IgD-negative memory B cell (primary cell): ENCODE measurements at regions not wholly inside any gene's neighbourhood (a gene's known extent, or its start where the extent isn't known, plus 50 kb on each side); places are given as distances from the start of the nearest gene placed in this dataset.
"Not testable (repeated sequence)": the region's sequence is repeated elsewhere in the genome, so short reads cannot be mapped to it uniquely, and the experiment has no call there.

Experiments
- H3K27ac Mint-ChIP-seq, 3 donors: one replicate each; pipeline ENCODE4 v1.8.0; 2020 to 2022; ENCODE audit warnings: mild to moderate bottlenecking in 3 of 3, mixed read lengths in 3 of 3, moderate library complexity in 1 of 3
- H3K27me3 Mint-ChIP-seq: one replicate; pipeline ENCODE4 v1.8.0; 2021; ENCODE audit warnings: mixed read lengths
- H3K36me3 Mint-ChIP-seq: one replicate; pipeline ENCODE4 v1.8.0; 2020; ENCODE audit warnings: mild to moderate bottlenecking, mixed read lengths
- H3K4me1 Mint-ChIP-seq, 3 donors: one replicate each; pipeline ENCODE4 v1.8.0; 2020 to 2022; ENCODE audit warnings: mixed read lengths in 3 of 3, mild to moderate bottlenecking in 1 of 3
- H3K4me3 Mint-ChIP-seq, 4 donors: one replicate each; pipeline ENCODE4 v1.8.0; 2020 to 2022; ENCODE audit warnings: mild to moderate bottlenecking in 4 of 4, mixed read lengths in 4 of 4, moderate library complexity in 3 of 4
- H3K9me3 Mint-ChIP-seq, 3 donors: one replicate each; pipeline ENCODE4 v1.8.0; 2020 to 2021; ENCODE audit warnings: mixed read lengths in 3 of 3, mild to moderate bottlenecking in 1 of 3

DNA sequence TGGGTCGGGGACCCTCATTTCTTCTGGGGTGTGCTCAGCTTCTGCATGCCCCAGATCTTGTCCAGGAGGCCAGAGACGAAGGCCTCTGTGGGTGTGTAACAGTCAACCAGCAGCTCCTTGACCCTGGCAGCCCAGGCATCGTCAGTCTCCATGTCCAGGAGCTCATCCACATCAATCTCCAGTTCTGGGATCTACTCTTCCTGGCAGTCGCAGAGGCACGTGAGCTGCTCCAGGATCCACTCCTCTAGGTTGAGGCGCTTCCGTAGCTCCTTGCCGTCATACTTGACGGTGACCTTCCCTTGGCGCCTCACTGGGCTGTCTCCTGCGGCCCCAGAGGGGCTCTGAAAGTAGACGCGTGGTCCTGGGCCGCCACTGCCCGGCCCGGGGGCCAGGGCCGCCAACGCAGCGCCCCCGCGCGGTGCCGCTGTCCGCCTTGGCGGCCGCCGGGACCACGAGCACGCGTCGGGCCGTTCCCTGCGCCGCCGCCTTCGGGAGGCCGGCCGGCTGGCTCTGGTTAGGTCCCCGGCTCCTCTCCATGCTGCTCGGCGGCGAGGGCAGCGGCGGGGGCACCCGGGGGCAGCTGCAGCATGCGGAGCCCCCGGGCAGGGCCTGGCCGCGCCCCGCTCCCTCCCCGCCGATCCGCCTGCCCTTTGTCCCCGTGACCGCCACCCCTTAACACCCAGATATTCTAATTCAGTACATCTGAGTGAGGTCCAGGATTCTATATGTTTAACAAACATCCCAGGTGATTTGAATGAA lies 170.5 kb downstream of the SEPTIN7 start:
- no peaks in the 10 kb centered on the region for H3K9me3 Mint-ChIP-seq
- H3K4me1 Mint-ChIP-seq = peaks cover 0 to 6% (median 4%) of the 10 kb centered on the region in 3 donors
- no peaks in the 10 kb centered on the region for H3K36me3 Mint-ChIP-seq
- H3K27ac Mint-ChIP-seq = peak overlapping the region in 1 of 3 donors; percentile 31
- peak overlapping the region; percentile 33 to 77 (median 52) for H3K4me3 Mint-ChIP-seq
- H3K27me3 Mint-ChIP-seq = peaks cover 8% of the 10 kb centered on the region

GRCh38 chr7:35975851-35976454 lies 175.1 kb downstream of the SEPTIN7 start:
- H3K27me3 Mint-ChIP-seq = peaks cover 6% of the 10 kb centered on the region
- H3K4me3 Mint-ChIP-seq = no peak overlapping the region
- no peak overlapping the region for H3K27ac Mint-ChIP-seq
- peaks cover 0 to 6% (median 4%) of the 10 kb centered on the region in 3 donors for H3K4me1 Mint-ChIP-seq
- H3K9me3 Mint-ChIP-seq = no peaks in the 10 kb centered on the region
- H3K36me3 Mint-ChIP-seq = no peaks in the 10 kb centered on the region

DNA sequence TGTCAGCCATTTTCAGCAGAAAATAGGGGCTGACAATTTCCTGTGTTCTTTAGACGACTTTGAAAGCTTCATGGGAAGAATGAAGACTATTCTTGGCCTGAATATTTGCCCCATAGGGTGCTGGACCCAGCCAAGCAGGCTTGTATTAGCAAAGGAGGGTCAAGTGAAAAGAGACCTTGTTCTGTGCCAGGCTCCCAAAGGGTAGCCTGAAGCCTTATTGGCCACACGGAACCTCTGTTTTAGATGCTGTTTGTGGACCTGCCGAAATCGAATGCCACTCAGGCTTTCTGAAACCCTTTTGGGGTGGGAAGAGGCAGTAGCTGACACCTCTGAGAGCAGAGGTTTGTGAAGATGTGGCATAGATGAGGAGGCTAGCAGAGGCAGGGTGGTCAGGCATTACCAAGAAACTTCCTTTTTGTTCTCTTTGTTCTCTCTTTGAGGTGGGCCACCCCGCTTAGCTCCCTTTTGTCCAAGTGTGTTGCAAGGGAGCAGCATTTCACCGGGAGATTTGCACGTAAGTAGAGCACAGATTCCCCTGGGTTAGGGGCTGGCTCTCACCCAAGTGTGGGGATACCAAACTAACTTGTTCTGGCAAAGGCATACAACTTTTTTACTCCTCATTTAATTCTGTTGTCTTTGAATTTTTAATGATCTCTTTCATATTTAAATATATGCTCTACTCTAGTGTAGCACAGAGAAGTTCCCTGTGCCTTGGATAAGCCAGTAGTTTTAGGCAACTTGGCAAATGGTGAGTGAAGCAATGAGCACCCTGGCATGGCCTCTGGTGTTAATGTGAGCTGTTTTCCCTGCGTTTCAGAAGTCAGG lies 174.0 kb upstream of the EEPD1 start:
- not testable (repeated sequence) for H3K9me3 Mint-ChIP-seq, H3K27ac Mint-ChIP-seq, H3K4me1 Mint-ChIP-seq, H3K27me3 Mint-ChIP-seq, H3K4me3 Mint-ChIP-seq, H3K36me3 Mint-ChIP-seq

DNA sequence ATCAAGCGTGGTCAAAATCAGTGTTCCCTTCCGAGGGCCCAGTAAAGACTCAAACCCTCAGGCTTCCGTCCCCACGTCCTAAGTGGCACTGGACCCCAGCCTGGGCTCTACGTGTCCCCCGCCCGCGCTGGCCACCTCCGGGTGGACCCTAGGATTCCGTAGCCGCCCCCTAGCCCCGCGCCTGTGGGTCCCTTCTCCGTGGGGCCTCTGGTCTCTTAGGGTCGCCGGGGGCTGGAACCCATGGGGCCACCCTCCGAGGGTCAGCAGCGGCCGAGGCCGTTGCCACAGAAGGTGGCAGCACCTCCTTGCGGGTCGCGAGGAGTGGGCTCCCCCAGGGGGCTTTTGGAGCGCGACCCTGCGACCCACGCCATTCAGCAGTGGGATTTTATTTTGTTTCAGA lies 170.5 kb upstream of the EEPD1 start:
- H3K4me3 Mint-ChIP-seq = no peak overlapping the region
- H3K9me3 Mint-ChIP-seq = no peaks in the 10 kb centered on the region
- no peaks in the 10 kb centered on the region for H3K4me1 Mint-ChIP-seq
- H3K27ac Mint-ChIP-seq = no peak overlapping the region
- H3K36me3 Mint-ChIP-seq = no peaks in the 10 kb centered on the region
- H3K27me3 Mint-ChIP-seq = no peaks in the 10 kb centered on the region

GRCh38 chr7:35983626-35984025 lies 169.4 kb upstream of the EEPD1 start:
- Mint-ChIP-seq H3K4me3 (no peak overlapping the region), H3K27ac (no peak overlapping the region), H3K36me3 (no peaks in the 10 kb centered on the region), H3K4me1 (no peaks in the 10 kb centered on the region), H3K9me3 (no peaks in the 10 kb centered on the region), H3K27me3 (no peaks in the 10 kb centered on the region)

- peak overlapping the region in 1 of 3 donors; percentile 43 for H3K27ac Mint-ChIP-seq
- no peaks in the 10 kb centered on the region for H3K4me1 Mint-ChIP-seq
- H3K4me3 Mint-ChIP-seq = no peak overlapping the region
- no peaks in the 10 kb centered on the region for H3K36me3 Mint-ChIP-seq
- H3K9me3 Mint-ChIP-seq = no peaks in the 10 kb centered on the region
- H3K27me3 Mint-ChIP-seq = no peaks in the 10 kb centered on the region
Observed at GRCh38 chr7:35985126-35985754, 167.8 kb upstream of the EEPD1 start.

- no peaks in the 10 kb centered on the region for H3K4me1 Mint-ChIP-seq
- H3K27me3 Mint-ChIP-seq = peaks cover 3% of the 10 kb centered on the region
- no peaks in the 10 kb centered on the region for H3K36me3 Mint-ChIP-seq
- H3K9me3 Mint-ChIP-seq = no peaks in the 10 kb centered on the region
- H3K27ac Mint-ChIP-seq = no peak overlapping the region
- H3K4me3 Mint-ChIP-seq = no peak overlapping the region
Observed at GRCh38 chr7:35987016-35987415, 166.0 kb upstream of the EEPD1 start.

GRCh38 chr7:35988105-35988504 lies 164.9 kb upstream of the EEPD1 start:
- no peaks in the 10 kb centered on the region for H3K36me3 Mint-ChIP-seq
- no peak overlapping the region for H3K27ac Mint-ChIP-seq
- H3K4me1 Mint-ChIP-seq = no peaks in the 10 kb centered on the region
- no peaks in the 10 kb centered on the region for H3K9me3 Mint-ChIP-seq
- H3K27me3 Mint-ChIP-seq = peaks cover 3% of the 10 kb centered on the region
- no peak overlapping the region for H3K4me3 Mint-ChIP-seq

GRCh38 chr7:35988818-35989217 lies 164.2 kb upstream of the EEPD1 start:
- H3K36me3 Mint-ChIP-seq = no peaks in the 10 kb centered on the region
- H3K27me3 Mint-ChIP-seq = peaks cover 3% of the 10 kb centered on the region
- no peak overlapping the region for H3K27ac Mint-ChIP-seq
- H3K4me1 Mint-ChIP-seq = no peaks in the 10 kb centered on the region
- no peak overlapping the region for H3K4me3 Mint-ChIP-seq
- no peaks in the 10 kb centered on the region for H3K9me3 Mint-ChIP-seq

DNA sequence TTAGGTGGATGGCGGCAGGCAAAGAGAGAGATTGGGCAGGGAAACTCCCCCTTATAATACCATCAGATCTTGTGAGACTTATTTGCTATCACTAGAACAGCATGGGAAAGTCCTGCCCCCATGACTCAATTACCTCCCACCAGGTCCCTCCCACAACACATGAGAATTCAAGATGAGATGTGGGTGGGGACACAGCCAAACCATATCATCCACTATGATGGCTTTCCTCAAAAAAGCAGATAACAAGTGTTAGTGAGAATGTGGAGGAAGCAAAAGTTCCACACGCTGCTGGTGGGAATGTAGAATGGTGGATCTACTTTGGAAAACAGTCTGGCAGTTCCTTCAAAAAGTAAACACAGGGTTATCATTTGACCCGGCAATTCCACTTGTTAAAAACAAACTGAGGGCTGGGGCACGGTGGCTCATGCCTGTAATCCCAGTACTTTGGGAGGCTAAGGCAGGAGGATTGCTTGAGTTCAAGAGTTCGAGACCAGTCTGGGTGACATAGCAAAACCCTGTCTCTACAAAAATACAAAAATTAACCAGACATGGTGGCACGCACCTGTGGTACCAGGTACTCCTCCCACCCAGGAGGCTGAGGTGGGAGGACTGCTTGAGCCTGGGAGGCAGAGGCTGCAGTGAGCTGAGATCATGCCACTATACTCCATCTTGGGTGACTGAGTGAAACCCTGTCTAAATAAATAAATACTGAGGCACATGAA lies 161.4 kb upstream of the EEPD1 start:
- no peaks in the 10 kb centered on the region for H3K36me3 Mint-ChIP-seq
- H3K27ac Mint-ChIP-seq = no peak overlapping the region
- no peaks in the 10 kb centered on the region for H3K4me1 Mint-ChIP-seq
- H3K4me3 Mint-ChIP-seq = no peak overlapping the region
- H3K9me3 Mint-ChIP-seq = no peaks in the 10 kb centered on the region
- H3K27me3 Mint-ChIP-seq = peaks cover 3% of the 10 kb centered on the region

DNA sequence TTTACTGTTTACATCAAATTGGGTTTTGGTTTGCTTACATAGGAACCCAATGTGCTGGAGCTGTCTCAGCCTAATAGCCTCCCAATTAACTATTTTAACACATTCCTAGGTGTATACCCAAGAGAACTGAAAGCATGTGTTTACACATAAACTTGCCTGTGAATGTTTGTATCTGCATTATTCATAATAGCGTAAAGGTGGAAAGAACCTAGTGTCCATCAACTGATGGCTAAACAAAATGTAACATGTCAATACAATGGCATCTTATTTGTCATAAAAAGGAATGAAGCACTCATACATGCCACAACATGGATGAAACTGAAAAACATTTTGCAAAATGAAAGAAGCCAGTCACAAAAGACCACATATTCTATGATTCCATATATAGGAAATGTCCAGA lies 160.6 kb upstream of the EEPD1 start:
- H3K27me3 Mint-ChIP-seq = peaks cover 3% of the 10 kb centered on the region
- H3K9me3 Mint-ChIP-seq = no peaks in the 10 kb centered on the region
- no peak overlapping the region for H3K27ac Mint-ChIP-seq
- H3K36me3 Mint-ChIP-seq = no peaks in the 10 kb centered on the region
- no peaks in the 10 kb centered on the region for H3K4me1 Mint-ChIP-seq
- H3K4me3 Mint-ChIP-seq = no peak overlapping the region

DNA sequence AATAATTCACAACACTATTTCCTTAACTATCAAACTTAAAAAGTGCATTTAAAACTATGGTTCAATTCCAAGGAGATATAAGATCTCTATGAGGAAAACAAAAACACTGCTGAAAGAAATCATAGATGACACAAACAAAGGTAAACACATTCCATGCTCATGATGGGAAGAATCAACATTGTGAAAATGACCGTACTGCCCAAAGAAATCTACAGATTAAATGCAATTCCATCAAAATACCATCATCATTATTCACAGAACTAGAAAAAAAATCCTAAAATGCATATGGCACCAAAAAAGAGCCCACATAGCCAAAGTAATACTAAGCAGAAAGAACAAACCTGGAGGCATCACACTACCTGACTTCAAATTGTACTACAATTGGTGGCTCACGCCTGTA lies 159.9 kb upstream of the EEPD1 start:
- Mint-ChIP-seq H3K27me3 (peaks cover 3% of the 10 kb centered on the region), H3K4me1 (no peaks in the 10 kb centered on the region), H3K36me3 (no peaks in the 10 kb centered on the region), H3K27ac (no peak overlapping the region), H3K4me3 (no peak overlapping the region), H3K9me3 (no peaks in the 10 kb centered on the region)

GRCh38 chr7:35993676-35994606 lies 159.1 kb upstream of the EEPD1 start:
- H3K27me3 Mint-ChIP-seq = peaks cover 3% of the 10 kb centered on the region
- H3K27ac Mint-ChIP-seq = no peak overlapping the region
- H3K9me3 Mint-ChIP-seq = no peaks in the 10 kb centered on the region
- H3K4me1 Mint-ChIP-seq = no peaks in the 10 kb centered on the region
- H3K36me3 Mint-ChIP-seq = no peaks in the 10 kb centered on the region
- no peak overlapping the region for H3K4me3 Mint-ChIP-seq

- Mint-ChIP-seq H3K9me3 (no peaks in the 10 kb centered on the region), H3K4me3 (no peak overlapping the region), H3K36me3 (no peaks in the 10 kb centered on the region), H3K27me3 (peaks cover 3% of the 10 kb centered on the region), H3K27ac (no peak overlapping the region), H3K4me1 (no peaks in the 10 kb centered on the region)
Observed at GRCh38 chr7:35995334-35995733, 157.7 kb upstream of the EEPD1 start.
